PFSK-1 (cell line): ENCODE measurements at regions not wholly inside any gene's neighbourhood (a gene's known extent, or its start where the extent isn't known, plus 50 kb on each side); places are given as distances from the start of the nearest gene placed in this dataset.

ENCODE experiments used
- FOXP2 ChIP-seq: optimal IDR thresholded peaks from 2 replicates; pipeline ENCODE3; 2011; ENCODE audit warnings: borderline replicate concordance, control low read depth, inconsistent platforms; ENCODE audit not compliant: insufficient read depth; ENCODE audit errors: extremely low read length, extremely low read depth
- POLR2AphosphoS5 ChIP-seq: IDR thresholded peaks from 2 replicates; pipeline ENCODE4 v1.6.1; 2012; ENCODE audit warnings: low read depth, mild to moderate bottlenecking, control low read depth, low read length, moderate library complexity
- REST ChIP-seq, 2 experiments: IDR thresholded peaks; 2 replicates each; pipeline versions ENCODE4 v1.6.1 to v1.8.0; 2011 to 2012; ENCODE audit warnings: low read depth in 2 of 2, low read length in 2 of 2, control low read depth in 1 of 2, inconsistent platforms in 1 of 2, mild to moderate bottlenecking in 1 of 2, moderate library complexity in 1 of 2; ENCODE audit not compliant: insufficient read depth in 1 of 2
- SIN3A ChIP-seq: IDR thresholded peaks from 2 replicates; pipeline ENCODE4 v1.6.1; 2012; ENCODE audit warnings: mild to moderate bottlenecking, low read length, moderate library complexity, borderline replicate concordance; ENCODE audit not compliant: insufficient read depth
- TAF1 ChIP-seq: IDR thresholded peaks from 2 replicates; pipeline ENCODE4 v1.6.1; 2012; ENCODE audit warnings: low read length, control low read depth, borderline replicate concordance; ENCODE audit not compliant: insufficient read depth

GRCh38 chr20:39882806-39883205 lies 806.2 kb downstream of the MAFB start:
- no peak for TF ChIP-seq POLR2AphosphoS5
- no peak for TF ChIP-seq TAF1
- TF ChIP-seq SIN3A: no peak
- TF ChIP-seq REST (IDR thresholded peaks at IDR 0.05; ENCODE audit: insufficient read depth in 1 of 2, low read depth in 2 of 2, low read length in 2 of 2): no peak
- TF ChIP-seq FOXP2: no peak

- TF ChIP-seq POLR2AphosphoS5 (no peak), REST (IDR thresholded peaks at IDR 0.05; ENCODE audit: insufficient read depth in 1 of 2, low read depth in 2 of 2, low read length in 2 of 2) (no peak), SIN3A (no peak), TAF1 (no peak), FOXP2 (no peak)
Measured at GRCh38 chr20:39880890-39881289, 808.1 kb downstream of the MAFB start.

DNA sequence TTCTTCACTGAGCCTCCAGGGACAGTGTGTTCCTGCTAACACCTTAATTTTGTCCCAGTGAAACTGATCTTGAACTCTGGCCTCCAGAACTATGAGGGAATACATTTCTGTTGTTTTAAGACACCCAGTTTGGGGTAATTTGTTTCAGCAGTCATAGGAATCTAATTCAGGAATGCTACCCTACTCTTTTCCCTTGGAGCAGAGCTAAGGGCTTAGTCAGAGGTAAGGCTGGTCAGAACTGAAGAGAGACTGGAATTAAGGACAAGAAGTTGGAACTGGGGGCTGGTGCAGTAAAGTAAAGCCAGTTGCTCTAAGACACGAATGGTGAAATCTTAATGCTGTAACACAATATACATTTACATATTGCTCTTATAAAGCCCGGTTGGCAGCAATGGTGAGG lies 809.7 kb downstream of the MAFB start:
- TF ChIP-seq FOXP2 (no peak), REST (IDR thresholded peaks at IDR 0.05; ENCODE audit: insufficient read depth in 1 of 2, low read depth in 2 of 2, low read length in 2 of 2) (no peak), SIN3A (no peak)

DNA sequence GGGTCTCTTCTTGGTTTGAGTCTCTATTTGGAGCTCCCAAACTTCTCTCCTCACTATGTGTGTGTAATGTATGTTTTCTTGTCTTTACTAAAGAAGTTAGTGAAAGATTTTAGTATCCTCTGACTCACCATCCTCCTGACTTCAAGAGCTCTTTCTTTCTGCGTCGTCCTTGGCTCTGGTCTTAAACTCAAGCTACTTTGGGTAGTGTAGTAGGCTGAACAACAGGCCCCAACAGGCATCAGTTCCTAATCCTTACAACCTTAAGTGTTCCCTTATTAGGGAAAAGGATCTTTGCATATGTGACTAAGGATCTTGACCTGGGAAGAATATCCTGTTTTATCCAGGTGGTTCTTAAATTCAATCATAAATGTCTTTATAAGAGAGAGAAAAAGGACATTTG lies 810.2 kb downstream of the MAFB start:
- TF ChIP-seq POLR2AphosphoS5: no peak
- no peak for TF ChIP-seq REST (IDR thresholded peaks at IDR 0.05; ENCODE audit: insufficient read depth in 1 of 2, low read depth in 2 of 2, low read length in 2 of 2)
- no peak for TF ChIP-seq TAF1
- TF ChIP-seq FOXP2: no peak

- TF ChIP-seq SIN3A (no peak), REST (IDR thresholded peaks at IDR 0.05; ENCODE audit: insufficient read depth in 1 of 2, low read depth in 2 of 2, low read length in 2 of 2) (no peak), POLR2AphosphoS5 (no peak), TAF1 (no peak), FOXP2 (no peak)
Measured at GRCh38 chr20:39878320-39878719, 810.7 kb downstream of the MAFB start.
